ENCODE measurements at regions not wholly inside any gene's neighbourhood (a gene's known extent, or its start where the extent isn't known, plus 50 kb on each side); places are given as distances from the start of the nearest gene placed in this dataset.

DNA sequence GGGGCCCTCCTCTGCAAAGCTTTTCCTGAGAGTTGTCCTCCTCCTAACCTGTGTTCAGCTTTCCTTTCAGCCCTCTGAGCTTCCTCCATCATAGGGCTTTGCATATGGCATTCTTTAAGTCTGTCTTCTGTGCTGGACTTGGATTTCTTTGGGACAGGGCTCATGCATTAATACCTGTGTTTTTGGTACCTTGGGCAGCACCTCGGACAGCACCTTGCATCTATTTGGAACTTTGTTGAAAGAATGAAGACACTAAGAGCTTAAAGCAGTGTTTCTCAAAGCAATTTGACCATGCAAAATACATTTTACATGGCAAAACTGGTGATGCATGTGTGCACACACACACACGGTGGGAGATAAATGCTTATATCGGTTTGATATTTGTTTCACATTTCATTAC is 115.0 kb upstream of the SRRM4 start:
- no peak for DNase-seq

DNA sequence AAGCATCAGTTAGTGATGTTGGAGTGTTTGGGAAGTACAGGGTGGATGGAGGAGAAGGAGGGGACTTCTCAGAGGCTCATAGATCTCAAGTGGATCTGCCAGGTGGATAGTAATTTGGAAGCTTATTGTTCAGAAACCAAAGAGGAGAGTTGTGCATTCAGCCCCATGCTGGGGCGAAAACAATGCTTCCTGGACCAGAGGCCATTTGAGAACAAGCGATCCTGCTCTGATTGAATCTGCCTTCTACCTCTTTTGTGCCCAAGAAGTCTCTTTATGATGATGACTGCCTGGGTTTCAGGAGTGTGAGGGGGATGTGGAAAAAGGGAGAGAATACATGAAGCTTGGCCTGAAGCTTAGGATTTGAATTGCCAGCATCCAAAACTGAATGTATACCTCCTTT is 110.8 kb upstream of the SRRM4 start:
- DNase-seq: no peak

DNA sequence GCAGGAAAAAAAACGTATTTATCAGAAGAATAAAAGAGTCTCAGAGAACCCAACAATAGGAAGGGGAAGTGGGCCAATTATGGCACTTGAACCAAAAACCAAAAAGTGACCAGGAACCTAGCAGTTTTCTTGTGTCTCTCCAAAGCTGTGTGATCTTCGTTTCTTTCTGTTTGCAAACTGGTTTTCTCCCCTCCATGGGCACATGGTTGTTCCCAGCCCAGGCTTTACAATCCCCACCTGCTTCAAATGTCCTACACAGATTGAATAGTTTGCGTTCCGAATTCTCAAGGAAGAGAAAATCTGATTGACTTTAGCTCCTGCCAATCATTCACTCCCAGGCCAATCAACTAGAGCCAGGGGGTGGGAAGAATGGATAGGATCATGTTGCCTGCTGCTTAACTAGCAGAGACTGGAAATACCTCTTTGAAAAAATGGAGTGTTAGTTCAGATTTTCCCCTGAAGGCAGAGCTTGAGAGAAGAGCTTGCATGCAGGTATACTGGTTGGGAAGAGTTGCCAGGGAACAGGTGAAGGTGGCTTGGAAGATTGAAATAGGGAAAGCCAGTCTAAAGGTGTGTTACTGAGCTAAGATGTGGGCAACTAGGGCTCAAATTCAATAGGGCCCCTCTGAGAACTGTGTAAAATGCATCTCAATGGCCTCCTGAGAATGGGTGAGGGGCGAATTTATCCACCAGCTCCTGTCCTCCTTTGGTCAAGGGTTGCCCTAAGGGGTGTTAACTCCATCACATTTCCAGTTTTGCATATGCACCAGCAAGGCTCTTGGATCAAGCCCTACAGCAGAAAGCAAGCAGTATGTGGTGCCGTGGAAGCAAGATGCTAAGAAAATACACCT is 106.4 kb upstream of the SRRM4 start:
- no peak for DNase-seq

DNA sequence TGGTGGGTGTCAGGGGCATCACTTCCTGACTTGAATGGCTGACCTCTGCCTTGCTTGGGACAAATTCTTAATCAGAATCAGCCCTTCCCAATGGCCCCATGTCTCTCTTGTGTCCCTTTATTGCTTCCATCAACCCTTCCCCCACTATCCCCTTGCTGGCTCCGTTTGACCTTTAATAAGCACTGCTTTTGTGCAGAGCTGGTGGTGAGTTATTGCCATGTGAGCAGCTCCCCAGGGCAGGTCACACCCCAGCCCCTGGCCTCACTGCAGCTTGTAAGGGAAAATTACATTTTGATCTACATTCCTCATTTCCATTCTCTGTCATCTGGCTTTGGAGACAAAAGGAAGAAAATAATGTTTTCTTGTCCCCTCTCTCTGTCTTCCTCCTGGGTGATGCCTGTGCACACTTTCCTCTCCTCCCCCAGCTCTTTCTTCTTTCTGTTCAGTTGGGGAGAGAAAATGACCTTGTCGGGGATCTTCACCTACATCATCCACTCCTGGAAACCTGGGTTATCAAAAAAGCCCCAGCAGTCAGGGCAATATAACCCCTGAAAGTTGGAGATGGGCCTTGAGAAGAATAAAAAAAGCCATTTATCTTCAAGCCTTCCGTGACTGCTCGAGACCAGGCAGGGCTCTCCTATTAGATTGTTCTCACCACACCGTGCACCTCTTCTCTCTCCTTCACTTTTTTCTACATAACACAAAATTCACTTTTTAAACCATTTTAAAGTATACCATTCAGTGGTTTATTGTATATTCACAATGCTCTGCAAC is 100.4 kb upstream of the SRRM4 start:
- DNase-seq: no peak

DNA sequence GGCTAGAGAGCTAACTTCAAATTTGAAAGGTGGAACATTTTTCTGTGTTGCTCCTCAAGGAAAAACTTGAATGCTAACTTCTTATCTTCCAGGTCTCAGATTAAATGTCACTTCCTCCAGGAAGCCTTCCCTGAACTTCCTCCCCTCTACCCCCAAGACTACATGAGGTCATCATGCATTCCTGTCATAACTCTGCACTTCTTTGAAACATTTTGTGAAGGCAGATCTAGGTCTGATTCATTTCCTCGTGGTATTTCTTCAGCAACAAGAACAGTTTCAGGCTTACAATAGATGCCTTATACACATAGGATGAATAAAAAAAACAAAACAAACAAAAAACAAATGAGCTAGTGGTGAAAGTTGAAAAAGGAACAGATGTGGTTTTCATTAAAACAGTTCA is 97.1 kb upstream of the SRRM4 start:
- no peak for DNase-seq

DNA sequence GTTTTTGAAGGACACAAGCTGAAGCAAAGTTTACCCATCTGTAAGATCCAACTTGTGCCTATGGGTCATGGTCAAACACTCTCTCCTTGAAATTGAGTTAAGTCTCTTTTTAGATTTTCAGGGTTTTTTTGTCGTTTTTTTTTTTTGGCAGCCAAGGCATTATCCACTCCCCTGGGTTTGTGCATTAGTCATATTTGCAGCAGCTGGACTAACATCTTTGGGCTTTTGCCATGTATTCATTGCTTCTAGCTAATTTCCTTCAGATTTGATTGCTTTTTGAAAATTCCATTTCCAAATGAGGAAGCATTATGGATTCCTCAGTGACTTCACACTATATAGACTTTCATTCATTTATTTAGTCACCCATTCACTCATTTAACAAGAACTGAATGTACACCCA is 80.3 kb upstream of the SRRM4 start:
- no peak for DNase-seq

DNA sequence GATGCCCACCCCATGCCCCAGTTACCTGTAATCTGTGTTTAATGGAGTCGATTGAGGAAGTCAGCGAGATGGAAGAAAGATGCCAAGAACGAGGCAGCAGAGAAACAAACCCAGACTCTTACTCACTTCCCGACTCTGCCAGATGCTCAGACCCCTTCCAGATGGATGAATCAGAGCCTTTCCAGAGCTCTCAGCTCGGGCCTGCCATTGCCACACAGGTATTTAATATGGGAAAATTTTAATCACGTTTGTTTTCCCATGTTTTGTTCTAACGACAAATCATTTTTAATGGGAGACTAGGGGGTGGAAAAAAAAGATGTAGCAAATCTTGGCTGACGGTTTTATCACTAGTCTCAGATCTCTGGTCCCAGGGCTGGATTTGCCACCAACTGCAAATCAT is 72.5 kb upstream of the SRRM4 start:
- no peak for DNase-seq

DNA sequence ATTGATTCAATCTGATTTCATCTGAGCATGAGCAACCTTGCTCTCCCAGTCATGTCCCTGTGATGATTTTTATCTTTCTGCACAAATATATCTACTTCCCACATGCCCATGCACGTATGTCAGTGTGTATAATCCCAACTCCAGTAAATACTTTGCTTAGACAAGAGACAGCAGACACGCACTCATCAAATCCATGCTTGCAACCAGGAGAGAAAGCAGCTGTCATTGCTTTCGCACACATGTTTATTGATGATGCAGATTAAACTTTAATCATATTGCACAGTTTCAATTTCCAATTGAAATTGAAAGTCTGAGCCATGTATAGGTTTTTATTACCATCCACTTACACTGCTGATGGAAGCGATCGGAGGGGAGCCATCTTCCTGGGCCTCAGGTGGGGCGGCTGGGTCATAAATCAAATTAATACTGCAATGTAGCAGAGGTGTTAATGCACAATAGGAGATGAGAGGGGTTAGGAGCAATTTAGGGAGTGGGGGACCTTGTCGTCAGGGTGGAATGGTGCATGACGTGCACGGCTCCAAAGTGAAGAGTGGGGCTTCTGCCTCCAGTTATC is 68.6 kb upstream of the SRRM4 start:
- DNase-seq: no peak

DNA sequence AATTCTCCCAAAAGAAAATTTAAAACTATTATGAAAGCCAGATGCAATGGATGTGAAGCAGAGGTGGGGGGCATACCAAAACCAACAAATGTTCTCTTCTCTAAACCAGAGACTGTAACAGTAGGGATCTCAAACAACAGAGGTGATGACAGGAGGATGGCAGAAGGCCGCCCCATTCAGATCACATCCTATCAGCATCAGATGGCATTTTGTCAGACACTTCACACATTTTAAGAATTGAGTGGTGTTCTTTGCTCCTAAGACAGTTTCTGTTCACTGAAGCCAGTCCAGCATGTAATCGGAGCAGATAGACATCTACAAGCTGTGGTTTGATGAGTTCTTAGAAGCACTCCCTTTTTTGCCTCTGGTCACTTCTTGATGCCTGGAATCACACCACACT is 59.6 kb upstream of the SRRM4 start:
- no peak for DNase-seq

DNA sequence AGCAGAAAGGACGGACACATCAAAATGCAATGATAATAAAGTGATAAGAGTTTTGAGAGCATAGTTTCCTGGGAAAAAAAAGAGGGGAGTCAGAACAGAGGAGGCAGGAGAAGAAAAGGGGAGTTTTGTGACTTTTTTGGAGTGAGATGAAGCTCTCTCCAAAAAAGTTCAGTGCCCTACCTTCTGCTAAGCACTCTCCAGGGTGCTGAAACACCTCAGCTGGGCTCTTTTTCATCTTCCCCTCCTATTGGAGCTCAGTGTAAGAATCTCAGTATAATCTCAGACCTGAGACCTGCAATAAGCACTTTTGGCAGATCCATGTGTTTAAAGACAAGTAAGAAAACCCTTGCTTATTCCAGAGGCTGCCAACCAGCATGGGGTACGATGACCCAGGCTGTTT is 58.9 kb upstream of the SRRM4 start:
- no peak for DNase-seq

DNA sequence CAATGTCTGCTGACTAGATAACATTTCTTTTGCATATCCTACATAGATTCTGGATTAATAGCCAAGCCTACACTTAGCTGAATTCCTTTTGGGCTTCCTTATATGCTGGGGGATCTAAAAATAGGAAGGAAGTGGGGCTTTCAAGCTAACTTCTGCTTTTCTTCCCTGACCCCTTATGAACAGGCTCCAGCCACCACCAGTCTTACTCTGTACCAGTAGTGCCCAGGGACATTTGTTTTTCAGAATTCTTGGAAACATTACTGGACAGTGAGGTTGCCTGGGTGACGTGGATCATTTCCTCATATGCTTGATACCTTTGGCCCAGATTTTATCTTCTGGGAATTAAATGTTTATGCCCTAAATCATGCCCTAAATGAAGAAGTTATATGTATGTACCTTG is 55.9 kb upstream of the SRRM4 start:
- DNase-seq: no peak

DNA sequence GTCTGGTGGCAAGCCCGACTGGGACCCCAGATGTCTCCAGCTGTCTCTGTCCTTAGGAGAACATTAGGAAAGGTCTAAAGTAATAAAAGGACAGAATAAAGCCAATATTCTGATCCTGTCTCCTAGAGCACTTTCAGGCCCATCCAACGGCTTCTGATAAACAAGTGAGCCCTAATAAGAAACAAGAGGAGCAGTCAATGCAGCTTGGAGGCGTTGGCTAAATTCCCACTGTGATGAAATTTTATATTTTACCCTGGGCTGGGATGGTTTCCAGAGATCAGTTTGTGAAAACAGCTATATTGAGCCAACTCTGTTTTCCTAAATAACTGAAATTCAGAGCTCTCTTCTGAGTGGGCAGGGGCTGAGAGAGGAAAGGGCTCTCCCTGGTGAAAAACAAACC is 55.5 kb upstream of the SRRM4 start:
- DNase-seq: no peak

All from activated T-cell treated with anti-CD3 and anti-CD28 coated beads, Interleukin-2, amount 50 U/mL, for 48 hours (primary cell).